Testis (tissue), 2 donors: ENCODE measurements at regions not wholly inside any gene's neighbourhood (a gene's known extent, or its start where the extent isn't known, plus 50 kb on each side); places are given as distances from the start of the nearest gene placed in this dataset.
"Not testable (repeated sequence)": the region's sequence is repeated elsewhere in the genome, so short reads cannot be mapped to it uniquely, and the experiment has no call there.

Experiments
- POLR2A ChIP-seq: fragments of 450-650 bp; IDR thresholded peaks from one replicate; pipeline ENCODE4 v1.6.1; 2017; ENCODE audit warnings: antibody characterized with exemption, mild to moderate bottlenecking, moderate library complexity
- TF ChIP-seq, protein P1 (sequence below), 3 experiments: fragments of 450-650 bp in 2 of 3; fragments of 200-600 bp in 1 of 3; sonication (generic) in 1 of 3; IDR thresholded peaks; one replicate each; pipeline ENCODE4 v1.5.1; 2016 to 2019; ENCODE audit warnings: antibody characterized with exemption in 3 of 3, mild to moderate bottlenecking in 2 of 3, moderate library complexity in 1 of 3

DNA sequence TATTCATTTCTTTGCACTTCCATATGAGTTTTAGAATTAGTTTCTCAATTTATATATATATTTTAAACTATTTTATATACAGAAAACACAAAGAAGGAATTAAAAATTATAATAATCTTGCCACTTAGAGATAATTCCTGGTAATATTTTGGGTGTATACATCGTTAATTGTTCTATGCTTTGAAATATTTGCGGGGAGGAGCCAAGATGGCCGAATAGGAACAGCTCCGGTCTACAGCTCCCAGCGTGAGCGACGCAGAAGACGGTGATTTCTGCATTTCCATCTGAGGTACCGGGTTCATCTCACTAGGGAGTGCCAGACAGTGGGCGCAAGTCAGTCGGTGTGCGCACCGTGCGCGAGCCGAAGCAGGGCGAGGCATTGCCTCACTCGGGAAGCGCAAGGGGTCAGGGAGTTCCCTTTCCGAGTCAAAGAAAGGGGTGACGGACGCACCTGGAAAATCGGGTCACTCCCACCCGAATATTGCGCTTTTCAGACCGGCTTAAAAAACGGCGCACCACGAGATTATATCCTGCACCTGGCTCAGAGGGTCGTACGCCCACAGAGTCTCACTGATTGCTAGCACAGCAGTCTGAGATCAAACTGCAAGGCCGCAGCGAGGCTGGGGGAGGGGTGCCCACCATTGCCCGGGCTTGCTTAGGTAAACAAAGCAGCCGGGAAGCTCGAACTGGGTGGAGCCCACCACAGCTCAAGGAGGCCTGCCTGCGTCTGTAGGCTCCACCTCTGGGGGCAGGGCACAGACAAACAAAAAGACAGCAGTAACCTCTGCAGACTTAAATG, 197.1 kb upstream of the HAAO start:
- TF ChIP-seq, protein P1, sequence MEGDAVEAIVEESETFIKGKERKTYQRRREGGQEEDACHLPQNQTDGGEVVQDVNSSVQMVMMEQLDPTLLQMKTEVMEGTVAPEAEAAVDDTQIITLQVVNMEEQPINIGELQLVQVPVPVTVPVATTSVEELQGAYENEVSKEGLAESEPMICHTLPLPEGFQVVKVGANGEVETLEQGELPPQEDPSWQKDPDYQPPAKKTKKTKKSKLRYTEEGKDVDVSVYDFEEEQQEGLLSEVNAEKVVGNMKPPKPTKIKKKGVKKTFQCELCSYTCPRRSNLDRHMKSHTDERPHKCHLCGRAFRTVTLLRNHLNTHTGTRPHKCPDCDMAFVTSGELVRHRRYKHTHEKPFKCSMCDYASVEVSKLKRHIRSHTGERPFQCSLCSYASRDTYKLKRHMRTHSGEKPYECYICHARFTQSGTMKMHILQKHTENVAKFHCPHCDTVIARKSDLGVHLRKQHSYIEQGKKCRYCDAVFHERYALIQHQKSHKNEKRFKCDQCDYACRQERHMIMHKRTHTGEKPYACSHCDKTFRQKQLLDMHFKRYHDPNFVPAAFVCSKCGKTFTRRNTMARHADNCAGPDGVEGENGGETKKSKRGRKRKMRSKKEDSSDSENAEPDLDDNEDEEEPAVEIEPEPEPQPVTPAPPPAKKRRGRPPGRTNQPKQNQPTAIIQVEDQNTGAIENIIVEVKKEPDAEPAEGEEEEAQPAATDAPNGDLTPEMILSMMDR (IDR thresholded peaks at IDR 0.05), result not testable (repeated sequence)
- TF ChIP-seq POLR2A, result not testable (repeated sequence)
